ENCODE measurements at regions not wholly inside any gene's neighbourhood (a gene's known extent, or its start where the extent isn't known, plus 50 kb on each side); places are given as distances from the start of the nearest gene placed in this dataset.

- DNase-seq = no peak
These were observed 446.2 kb upstream of the SLC14A2 start for GRCh38 chr18:45168866-45169600.

- DNase-seq = no peak
These were observed 445.7 kb upstream of the SLC14A2 start for GRCh38 chr18:45169610-45170009.

DNA sequence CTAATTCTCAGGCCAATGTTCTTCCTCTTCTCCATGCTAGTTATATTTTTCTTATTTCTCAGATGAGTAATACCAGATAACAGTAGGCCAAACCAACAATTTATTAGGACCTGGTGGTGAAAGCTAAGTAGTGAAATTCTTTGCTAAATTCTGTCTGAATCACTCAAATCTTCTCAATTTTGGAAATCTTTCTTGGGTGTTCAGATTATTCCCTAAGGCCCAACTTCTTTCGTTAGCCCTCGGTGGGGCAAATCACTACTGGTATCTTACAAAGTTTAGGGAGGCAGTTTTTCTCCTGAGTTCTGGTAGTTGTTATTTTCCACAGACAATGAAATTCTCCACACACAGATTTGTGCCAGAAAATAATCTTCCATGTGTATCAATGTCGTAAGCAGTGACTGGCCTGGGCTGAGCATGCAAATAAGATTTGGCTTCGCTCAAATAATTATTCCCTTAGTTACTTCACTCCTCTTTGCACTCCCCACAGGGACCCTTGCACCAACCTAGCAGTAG, 443.5 kb upstream of the SLC14A2 start:
- DNase-seq = no peak

GRCh38 chr18:45173327-45173726, 441.9 kb upstream of the SLC14A2 start:
- DNase-seq = no peak

- no peak for DNase-seq
These were observed 441.3 kb upstream of the SLC14A2 start for GRCh38 chr18:45173799-45174519.

- DNase-seq = no peak
These were observed 440.6 kb upstream of the SLC14A2 start for GRCh38 chr18:45174629-45175136.

DNA sequence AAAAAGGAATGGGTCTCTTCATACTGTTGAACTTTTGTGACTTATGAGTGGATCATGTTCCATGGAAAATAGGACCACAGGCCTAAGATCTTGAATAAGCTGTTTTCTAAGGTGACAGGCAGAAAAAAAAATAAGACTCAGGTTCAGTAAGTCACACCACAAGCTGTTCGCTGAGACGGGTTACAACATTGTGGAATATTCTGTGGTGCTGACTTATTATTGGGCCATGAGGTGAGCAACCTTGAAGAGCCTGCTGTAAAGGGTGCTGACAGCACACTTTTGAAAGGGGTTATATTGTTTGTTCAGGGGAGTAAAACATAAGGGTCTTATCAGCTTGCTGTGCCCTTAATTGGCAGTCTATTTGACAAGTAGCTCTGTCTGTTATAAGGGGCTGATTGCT, 439.8 kb upstream of the SLC14A2 start:
- no peak for DNase-seq

DNA sequence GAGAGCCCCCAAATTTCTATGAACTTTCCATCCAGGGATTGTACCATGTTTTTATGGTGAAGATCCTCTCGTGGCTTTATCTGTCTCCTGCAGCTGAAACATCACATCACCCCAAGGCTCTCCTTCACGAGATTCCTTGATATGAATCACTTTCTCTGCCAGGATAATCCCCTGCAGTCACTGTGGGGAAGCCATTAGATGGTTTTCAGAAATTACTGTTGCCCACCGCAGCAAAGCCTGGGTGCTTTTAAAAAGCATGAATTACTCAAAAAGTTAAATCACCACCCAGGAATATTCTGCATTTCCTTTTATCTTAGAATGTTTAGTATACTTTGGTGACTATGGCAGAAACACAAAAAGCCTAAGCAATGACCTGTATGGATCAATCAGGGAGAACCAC, 428.4 kb upstream of the SLC14A2 start:
- no peak for DNase-seq

DNA sequence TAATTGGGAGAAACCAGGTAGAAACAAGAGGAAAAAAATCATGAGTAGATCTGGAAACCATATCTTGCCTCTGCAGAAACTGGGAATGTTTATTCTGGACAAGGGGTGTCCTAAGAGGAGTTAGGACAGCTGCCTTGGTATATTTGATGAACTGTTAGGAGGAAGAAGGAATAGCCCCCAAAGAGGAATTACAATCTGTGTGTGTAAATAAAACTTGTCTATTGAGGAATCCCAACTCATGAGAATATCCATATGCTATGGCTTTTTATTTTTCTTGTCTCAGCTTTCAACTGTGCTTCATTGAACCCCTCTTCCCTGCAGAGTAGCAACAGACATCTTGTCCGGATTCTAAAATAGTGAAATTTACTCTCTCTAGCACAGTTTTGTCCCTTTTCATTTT, 423.5 kb upstream of the SLC14A2 start:
- DNase-seq = no peak

DNA sequence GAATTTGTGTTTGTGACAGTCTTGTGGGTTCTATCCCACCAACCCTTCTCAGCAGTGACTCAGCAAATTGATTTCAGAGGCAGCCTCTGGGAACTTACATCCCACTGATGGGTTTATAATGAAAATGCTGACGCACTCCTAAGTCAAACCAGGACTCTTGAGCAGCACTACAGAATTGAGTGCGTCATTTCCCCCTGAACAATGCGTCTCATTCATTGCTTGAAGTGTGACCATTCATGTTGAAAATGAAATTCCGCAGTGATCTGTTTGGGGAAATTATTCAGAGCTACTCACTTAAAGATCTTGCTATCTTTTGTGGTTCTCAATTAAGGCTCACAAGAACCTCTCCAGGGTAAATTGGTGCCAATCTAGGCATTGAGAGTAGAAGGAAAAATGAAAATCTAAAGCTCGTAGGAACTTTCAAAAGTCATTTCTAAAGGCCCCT, 417.7 kb upstream of the SLC14A2 start:
- peak in 16 of 56 donors; percentile 1 to 73 (median 8) for DNase-seq

DNA sequence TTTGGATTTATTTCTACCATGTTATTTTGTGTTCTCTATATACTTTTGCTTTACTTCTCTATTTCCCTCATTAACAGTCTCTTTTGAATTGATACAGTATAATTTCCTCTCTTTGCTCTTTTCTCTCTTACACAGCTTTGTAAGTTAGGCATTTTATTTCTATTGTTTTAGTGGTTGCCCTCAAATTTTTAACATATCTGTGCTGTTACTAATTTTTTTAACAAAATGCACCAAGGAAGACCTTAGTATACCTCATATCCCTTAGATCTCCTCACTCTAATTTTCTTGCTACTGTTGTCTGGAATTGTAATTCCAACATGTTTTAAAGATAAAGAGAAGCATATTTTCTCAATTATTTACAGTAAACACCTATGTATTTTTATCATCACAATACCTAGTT, 416.8 kb upstream of the SLC14A2 start:
- DNase-seq = no peak

DNA sequence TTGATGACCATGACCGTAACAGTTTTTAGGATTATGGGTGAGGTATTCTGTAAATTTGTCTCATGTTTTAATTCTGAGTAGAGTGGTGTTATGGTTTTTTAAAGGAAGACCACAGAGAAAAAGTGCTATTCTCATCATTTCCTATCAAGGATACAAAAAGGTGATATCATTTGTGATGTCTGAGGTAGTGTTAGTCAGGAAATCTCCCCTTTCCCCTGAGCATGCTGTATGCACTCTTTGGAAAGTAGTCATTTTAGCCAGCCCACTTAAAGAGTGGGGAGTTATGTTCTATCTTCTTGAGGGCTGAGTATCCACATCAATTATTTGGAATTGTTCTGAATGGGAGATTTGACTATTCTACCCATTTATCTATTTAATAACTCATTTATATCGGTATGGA, 414.2 kb upstream of the SLC14A2 start:
- DNase-seq = no peak

DNA sequence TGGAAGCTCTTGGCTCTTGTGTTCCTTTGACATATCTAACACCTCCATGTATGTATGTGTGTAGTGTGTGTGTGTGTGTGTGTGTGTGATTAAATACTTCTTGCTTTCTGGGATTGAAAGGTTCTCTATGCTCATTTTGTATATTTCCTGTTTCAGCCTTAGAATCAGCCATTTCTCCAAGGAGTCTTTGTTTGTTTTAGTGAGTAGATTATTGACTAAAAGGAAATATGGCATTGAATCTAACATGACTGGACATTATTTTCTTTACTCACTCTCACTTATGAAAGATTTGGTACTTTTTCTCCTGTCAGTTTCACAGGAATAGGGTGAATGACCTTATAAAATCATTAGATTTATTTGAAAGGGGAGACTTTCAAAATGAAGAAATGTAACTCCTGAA, 413.8 kb upstream of the SLC14A2 start:
- DNase-seq = no peak

DNA sequence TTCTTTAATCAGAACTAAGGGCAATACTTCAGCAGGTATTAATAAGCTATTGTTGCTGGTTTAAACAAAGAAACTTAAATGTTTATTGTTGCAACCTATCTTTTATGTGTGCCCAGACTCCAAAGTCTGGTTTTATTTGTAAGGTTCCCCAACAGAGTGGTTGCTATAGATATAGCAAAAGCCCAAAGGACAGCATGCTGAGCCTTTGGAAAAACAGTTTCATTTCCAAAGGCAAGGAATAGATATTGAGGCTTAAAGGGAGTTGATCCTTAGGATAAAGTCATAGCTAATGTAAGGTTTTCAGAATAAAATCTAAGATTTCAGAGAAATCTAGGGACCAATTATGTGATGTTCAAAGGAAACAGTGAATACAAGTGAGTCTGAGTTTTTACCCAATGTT, 413.2 kb upstream of the SLC14A2 start:
- DNase-seq = no peak

DNA sequence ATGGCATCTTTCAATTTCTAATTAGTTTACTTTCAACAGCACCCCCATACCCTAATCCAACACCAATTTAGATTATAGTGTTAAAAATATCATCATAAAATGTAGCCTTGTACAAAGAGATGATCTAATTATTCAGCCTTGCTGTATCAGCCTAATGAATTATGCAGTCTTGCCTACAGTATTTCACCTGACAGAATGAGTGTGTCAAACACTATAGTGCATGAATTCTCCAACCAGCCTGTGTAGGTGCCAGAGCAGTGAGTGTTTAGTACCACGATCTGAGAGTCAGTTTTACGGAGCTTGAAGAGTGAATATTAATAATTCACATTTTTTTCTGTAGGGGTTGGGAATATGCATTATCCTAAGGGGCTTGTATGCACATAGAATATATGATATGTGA, 411.6 kb upstream of the SLC14A2 start:
- no peak for DNase-seq

- no peak for DNase-seq
These were observed 407.9 kb upstream of the SLC14A2 start for GRCh38 chr18:45207328-45207727.

DNA sequence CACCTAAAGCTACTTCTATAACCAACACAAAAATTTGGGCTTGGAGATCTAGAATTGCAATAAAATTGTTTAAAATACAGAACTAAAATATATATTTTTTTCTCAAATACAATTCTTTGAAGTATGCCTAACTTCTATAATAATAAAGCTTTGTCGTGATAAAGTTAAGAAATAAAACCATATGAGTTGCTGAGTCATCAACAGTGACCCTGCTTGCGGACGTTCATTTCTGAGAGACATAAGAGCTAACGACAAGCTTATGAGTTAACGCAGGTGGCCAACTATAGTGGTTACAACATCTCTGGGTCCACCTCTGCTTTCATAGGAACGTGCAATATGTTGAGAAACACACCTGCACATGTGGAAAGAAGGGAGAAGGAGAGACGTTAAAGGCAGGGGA, 407.1 kb upstream of the SLC14A2 start:
- DNase-seq = no peak

DNA sequence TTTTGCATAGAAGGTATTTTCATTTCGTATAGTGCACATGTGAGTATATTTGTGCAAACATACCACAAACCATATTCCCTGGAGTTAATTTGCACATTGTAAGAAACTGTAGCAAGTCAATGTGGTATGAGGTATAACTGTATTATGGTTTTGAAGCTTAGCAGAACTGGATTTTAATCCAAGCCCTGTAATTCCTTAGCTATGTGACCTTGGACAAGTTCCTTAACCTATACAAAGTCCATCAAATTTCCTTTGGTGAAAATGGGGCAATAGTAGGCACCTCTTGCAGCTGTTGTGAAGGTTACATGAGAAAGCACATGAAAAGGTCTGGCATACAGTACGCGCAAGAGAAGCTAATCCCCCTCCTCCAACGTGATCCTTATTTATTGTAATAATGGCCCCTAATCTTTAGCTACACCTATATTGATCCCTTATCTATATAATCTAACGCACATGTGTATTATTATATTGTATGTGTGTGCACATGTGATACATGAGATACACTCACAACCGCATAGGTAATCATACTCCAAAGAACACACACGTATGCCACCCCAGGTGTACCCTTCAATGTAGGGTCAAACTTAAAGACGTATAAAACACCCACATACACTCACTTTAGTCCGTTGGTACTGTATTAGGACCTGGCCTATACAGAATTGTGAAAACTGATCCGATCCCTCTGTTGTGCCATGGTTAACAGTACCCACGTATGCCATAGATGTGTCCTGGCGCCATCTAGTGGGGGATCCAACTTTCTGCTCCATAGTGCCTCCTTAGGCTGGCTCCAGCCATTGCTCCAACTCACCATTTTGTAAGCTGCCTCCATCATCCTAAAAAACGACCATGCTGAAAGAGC, 402.9 kb upstream of the SLC14A2 start:
- DNase-seq = peak in 46 of 56 donors; percentile 1 to 81 (median 36)

DNA sequence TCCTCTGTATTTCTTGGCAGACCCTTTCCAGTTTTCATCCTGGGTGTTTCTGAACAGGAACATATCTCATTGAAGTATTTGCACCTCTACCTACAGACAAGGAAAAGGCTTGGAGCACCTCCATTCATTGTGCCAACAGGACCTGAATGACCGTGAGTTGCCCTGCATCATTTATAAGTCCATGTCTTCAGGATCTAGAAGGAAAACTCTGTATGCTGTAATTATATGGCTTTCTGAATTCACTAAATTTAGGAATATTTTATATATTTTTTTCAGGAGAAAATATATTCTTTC, 402.3 kb upstream of the SLC14A2 start:
- DNase-seq = no peak

- DNase-seq = no peak
These were observed 396.8 kb upstream of the SLC14A2 start for GRCh38 chr18:45218436-45218835.

DNA sequence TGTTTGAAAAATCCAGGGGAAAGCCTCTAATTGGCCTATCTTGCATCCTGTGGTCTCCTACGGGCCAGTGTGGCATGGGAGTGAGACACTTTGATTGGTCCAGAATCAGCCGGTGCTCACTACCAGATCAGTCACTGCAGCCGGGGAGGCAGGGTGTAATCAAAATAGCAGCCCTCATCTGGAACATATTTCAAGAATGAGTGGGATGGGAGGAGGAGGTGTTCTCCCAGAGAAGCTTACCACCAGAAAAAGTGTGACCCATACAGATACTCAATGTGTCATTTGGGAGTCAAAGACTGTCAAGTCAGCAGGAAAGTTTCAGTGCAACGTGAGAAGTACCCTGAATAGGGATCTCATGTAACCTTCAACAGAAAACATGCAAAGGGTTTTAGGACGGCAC, 393.9 kb upstream of the SLC14A2 start:
- DNase-seq = no peak

DNA sequence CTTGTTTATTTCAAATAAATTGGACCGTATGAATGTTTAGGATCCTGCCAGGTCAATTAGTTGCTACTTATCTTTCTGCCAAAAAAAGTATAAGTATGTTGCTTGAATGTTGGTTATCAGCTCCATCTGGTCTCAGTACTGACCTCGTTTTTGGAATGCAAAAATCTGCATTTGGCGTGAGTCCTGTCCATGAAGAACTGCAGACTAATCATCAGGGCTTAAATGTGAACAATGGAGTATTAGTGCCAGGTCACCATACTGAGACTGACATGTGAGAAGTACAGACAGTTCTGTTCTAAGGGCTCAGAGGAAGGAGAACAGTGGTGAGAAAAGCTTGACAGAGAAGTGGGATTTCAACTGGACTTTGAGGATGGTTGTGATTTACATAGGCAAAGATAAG, 393.1 kb upstream of the SLC14A2 start:
- no peak for DNase-seq
